NCI-H526 treated with DMSO at 0.1 percent for 48 hours (cell line): ENCODE measurements at regions not wholly inside any gene's neighbourhood (a gene's known extent, or its start where the extent isn't known, plus 50 kb on each side); places are given as distances from the start of the nearest gene placed in this dataset.
"Not testable (repeated sequence)": the region's sequence is repeated elsewhere in the genome, so short reads cannot be mapped to it uniquely, and the experiment has no call there.

Experiments
- DNase-seq: peaks from one replicate; lab custom pipeline; 2025; lab: John Stamatoyannopoulos, UW

DNA sequence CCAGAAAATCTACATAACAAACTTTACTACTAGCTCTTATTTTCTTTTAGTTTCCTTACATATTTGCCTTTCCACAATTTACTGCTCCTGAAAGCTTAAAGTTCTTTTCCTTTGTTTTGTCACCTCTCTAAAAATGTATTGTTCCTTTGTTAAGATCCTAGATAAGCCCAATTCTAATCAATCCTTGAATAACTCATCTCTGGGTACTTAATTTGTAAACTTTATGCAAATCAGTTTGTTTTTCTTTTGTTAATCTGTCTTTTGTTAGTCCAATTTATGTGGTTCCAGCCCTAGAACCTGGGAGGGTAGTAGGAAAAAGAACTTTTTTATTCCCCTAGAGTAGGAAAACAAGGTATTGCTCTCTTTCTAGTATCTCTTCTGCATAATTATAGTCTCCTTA, 444.7 kb downstream of the PCDH10 start:
- no peak for DNase-seq

DNA sequence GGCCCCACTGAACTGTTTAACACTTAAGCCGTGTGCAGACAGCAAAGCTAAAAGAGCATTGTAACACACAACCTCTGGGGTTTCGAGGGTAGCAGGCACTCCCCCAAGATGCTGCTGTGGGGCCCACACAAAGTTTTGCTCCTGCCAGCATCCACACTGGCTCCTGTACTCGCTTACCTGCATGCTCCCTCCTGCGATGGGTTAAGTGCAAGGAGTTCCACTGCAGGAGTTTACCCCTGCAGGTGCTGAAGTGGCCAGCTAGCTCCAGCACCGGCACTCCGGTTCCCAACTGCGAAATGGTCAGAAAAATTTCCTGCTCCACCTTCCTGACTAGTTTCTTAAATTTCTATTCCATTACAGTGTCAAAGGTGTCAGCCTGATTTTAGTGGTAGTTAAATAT, 443.5 kb downstream of the PCDH10 start:
- no peak for DNase-seq

DNA sequence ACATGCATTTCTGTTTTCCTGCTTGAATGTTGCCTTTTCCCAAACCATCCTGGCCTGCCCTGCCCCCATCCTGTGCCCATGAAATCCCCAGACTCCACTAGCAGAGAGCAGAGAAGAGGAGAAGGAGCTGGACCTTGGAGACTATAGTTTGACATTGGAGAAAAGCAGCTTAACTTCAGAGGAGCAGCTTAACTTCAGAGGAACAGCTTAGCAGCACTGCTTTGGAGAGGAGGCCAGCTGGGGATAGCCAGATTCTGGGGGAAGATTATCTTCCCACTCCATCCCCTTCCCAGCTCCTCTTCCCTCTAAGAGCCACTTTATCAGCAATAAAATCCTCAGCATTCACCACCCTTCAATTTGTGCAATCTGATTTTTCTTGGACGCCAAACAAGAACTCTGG, 443.0 kb downstream of the PCDH10 start:
- DNase-seq: no peak

DNA sequence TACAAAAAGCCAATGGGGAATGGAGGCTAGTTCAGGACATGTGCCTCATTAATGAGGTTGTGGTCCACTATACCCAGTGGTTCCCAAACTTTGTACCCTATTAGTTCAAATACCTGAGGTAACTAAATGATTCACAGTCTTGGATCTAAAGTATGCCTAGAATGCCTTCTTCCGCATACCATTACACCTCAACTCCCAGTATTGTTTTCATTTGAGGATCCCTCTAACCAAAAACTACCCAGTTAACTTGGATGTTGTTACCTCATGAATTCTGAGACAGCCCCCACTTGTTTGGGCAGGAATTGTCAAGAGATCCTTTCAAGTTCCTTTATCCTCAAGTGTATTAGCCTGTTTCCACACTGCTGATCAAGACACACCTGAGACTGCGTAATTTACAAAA, 439.2 kb downstream of the PCDH10 start:
- DNase-seq: no peak

DNA sequence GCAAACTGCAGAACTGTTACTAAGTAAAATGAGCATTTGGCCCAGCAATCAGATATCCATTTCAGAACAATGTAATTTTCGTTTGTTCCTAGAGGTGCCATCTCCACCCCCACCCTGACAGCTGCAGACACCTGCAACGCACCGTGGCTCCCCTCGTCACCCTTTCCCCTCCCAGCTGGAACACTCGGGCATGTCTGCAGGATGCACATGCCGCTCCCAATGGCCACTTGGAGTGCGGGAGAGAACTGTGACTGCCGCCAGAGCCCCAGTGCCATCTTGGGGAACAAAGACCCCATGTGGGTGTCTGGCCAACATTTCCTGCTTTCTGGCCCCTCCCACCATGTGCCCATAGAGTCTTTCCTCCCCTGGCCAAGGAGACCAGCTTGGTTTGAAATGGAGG, 436.2 kb downstream of the PCDH10 start:
- DNase-seq: no peak

DNA sequence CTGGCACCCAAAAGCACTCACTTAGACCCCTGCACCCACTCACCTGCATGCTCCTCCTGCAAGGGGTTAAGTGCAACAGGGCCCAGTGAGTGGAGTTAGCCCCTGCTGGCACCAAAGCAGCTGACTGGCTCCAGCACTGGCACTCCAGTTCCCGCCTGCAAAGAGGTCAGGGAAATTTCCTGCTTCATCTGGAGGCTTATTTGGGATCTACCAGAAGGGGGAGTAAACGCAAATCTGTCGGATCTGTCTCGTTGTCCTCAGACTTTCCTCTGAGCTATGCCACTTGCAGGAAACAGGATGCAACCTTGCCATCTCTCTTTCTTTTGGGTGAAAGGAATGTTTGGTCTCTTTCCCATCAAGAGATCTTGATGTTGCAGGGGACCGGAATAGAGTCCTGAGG, 435.6 kb downstream of the PCDH10 start:
- no peak for DNase-seq

DNA sequence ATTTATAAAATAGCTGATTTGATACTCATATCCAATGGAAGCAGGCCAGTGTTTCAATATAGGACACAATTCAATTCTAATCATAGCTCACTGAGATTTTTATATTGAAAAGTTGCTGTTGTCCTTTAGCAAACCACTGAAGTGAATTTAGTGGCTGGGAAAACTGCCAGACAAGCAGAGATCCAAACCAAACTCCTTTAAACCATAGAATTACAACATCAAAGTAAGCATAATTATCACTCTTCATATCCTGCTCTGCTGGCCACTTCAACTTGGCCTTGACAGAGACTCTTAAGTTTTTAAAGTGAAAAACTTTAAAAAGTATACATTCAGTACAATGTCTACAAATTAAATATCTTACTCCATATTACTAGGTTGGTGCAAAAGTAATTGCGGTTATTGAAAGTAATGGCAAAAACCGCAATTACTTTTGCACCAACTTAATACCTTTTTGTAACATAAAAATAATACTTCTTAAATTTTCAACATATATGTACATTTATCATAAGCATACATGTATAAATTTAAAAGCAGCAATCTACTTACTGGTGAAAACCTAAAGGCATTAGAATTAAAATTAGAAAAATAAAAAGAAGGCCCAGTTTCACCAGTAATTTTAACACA, 433.0 kb downstream of the PCDH10 start:
- DNase-seq: no peak

DNA sequence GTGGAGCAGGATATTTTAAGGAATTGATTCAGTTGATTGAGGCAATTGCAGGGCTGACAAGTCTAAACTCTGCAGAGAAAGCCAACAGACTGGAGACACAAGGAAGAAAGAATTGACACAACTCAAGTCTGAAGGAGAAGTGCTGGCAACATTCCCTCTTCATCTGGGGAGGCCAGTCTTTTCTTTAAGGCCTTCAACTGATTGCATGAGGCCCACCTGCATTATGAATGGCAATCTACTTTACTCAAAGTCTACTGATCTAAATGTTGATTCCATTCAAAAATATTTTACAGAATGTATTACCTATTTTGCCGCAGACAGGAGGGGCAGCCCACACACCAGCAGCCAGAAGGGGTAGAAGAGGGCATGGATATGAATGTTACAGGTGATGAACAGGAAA, 425.2 kb downstream of the PCDH10 start:
- no peak for DNase-seq

DNA sequence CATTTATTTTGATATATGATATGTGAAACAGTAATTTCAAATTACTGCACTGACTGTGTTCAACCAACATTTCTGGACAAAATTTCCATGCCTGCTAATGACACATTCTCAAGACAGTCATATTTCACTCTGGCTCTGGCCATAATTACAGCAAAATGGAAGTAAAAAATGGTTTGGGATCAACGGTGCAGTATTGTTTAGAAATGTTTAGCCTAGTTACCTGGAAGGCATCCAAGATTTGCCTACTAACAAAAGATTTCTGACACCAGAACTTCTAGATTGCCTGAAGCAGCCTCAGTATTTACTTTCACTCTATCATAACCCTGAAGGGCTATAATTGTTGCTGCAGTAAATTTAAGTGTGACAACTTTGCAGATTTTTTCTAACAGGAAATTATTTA, 416.3 kb downstream of the PCDH10 start:
- DNase-seq: no peak

DNA sequence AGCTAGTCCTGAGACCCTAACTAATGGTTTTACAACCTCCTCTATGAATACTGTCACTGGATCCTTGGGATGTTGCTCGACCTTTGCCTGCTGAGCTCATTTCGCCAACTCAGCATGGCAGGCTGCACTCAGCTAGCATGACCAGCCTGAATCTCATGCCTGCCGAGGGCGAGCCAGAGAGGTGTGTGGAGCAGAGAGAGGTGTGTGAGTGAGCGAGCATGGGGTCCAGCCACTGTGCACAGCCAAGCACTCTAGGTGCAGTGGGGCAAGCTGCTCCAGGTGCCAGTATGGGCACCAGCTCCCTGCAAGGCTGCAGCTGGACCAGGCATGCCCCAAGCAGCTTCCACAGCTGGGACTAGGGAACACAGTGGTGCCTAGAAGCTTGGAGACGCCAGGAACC, 410.9 kb downstream of the PCDH10 start:
- no peak for DNase-seq

DNA sequence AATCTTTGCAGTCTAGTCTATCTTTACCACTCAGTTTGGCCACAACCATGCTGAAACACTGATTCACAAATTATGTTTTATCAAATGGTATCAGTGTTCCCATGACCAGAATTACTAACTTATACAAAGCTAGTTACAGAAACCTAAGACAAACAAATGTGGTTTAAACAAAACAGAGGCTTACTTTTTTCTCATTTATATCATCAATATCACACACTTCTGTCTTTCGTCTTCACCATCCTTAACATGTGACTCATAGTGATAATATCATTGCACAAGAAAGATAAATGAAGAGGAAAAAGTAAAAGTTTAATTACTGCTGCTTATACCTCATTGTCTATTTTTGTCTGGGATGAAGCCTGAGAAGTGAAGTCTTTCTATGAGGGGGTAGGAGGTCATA, 406.6 kb downstream of the PCDH10 start:
- no peak for DNase-seq

DNA sequence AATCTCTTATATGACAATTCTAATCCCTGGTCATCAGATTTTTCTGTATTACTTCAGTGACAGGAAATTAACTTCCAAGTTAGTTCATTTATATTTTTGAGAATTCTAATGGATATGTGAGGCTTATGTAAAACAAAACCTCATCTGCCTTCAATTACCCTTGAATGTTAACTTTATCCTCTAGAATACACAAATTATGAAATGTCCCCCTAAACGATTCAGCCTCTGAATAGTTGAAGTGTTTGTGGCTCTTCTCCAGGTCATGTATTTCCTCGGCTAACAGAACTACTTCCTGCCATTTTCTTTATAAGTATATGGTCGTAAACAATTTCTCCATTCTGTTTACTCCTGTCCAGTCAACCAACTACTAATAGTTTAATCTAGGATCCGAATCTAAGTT, 401.3 kb downstream of the PCDH10 start:
- no peak for DNase-seq

DNA sequence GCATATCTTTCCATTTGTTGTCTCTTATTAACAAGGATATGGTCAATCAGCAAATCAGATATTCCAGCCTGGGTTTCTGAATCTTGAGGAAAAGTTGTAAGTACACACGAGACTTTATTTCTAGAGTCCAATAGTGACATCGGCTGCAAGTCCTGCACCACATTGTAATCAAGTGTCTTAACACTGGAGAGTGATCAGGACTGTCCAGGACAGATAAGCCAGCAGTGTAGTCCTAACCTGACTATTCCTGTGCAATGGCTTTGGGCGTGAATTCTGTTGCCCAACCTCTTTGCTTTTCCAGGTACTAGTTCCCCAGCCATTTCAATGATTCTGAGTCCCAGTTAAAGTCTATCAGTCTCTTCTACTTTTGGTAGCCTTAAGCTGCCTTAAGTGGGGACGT, 395.0 kb downstream of the PCDH10 start:
- DNase-seq: no peak

DNA sequence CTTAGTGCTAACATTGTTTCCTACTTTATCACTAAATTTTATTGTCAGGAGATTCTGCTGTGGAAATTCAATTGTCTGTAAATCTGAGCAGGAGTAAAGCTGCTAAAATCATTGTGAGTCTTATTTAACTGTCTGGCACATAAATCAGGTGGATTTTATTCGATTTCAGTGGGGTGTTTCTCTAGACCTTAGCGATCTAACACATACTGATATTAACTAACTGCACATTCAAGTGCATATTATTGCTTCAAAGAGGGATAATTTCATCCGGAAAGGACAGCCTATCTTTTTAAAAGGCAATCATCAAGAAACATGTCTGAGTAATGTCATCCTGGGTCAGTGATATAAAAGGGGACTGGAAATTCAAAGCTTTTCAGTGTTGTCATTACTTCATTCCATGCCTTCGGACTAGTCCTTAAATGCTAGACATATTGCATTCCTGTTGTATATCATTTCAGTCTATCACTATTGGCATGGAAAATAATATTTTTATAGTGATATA, 388.7 kb downstream of the PCDH10 start:
- DNase-seq: no peak

DNA sequence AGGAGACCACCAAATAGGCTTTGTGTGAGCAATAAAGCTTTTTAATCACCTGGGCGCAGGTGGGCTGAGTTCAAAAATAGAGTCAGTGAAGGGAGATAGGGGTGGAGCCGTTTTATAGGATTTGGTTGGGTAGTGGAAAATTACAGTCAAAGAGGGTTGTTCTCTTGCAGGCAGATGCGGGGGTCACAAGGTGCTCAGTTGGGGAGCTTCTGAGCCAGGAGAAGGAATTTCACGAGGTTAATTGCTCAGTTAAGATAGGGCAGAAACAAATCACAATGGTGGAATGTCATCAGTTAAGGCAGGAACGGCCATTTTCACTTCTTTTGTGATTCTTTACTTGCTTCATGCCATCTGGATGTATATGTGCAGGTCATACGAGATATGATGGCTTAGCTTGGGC, 385.1 kb downstream of the PCDH10 start:
- not testable (repeated sequence) for DNase-seq

DNA sequence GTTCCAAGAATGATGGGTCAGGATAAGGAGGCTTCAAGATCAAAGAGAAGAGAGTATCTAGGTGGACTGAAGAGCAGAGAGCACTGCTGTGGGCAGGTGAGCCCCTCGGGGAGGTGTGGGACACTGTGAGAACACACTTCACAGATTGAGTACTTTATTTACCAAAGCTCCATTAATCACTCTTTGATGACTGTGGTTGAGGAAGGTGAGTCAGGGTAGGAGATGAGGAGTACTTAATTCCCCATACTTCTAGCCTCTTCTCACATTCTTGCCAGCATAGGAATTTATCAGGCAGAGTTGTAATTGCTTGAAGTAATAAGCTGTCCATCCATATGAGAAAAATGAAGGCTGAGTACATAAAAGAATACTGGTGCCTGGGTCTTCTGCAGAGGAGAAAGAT, 375.3 kb downstream of the PCDH10 start:
- DNase-seq: no peak

DNA sequence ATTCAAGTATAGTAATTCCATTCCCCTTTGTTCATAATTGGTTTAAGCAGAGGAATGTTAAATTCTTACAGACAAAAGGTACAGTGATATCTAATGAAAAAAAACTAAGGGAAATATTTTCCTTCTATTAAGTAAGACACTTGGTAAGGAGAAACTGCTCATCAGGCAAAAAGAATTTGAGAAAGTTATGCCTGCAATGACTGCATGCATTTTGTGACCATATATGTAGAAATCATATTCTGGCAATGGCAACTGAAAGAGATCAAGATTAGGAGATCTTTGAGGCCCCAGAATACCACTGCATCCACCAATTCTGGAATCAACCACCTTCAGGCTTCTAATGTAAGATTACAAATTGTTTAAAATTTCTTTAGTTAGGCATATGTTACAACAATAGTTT, 364.8 kb downstream of the PCDH10 start:
- DNase-seq: no peak

DNA sequence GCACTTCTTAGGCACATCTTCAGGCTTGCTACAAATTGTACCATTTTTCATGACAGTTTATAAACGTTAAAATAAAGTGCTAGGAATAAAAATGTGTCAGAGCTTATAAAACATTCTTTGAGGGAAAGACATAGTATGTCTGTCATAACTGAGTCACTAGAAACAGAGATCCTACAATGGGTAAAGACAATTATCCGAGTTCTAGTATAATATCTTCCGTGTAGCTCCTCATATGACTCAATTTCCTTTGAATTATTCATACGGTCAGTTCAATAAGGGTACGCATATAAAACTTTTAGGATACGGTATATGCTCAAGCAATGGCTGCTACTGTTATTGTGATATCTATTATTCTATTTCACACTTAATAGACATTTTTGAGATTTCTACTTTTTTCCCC, 349.1 kb downstream of the PCDH10 start:
- no peak for DNase-seq

DNA sequence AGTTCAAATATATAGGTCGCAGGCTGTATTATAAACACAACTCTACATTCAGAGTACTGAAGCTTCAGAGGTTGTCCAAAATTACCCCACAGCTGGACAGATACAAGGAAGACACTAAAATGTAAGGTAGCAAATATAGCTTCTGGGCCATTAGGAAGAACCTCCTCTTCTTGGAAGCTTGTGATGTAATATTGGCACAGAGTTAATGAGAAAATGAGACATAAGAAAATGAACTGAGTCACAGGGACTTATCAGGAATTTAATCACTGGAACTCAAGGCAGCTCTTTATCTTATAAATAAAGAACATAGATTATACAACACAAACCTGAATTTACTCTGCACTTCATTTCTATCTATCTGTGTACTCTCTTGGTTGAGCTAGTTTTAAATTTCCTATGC, 344.7 kb downstream of the PCDH10 start:
- DNase-seq: peak; percentile 95

DNA sequence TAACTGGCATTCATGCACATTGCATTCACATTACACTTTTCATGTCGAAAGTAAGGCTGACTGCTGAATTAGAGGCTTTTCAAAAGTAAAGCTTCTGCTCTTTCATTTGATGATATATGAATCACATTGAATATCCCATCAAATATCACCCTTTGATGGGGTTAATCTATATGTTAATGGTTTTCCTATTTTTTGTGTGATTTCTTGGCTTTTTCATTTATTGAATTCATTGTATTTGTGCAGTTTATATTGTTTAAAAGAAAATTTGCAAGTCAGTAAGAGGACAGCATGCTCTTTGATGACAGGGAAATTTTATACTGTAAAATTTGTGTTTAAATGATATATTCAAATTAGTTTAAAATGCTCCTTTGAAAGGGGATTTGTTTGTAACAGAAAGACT, 344.1 kb downstream of the PCDH10 start:
- DNase-seq: peak; percentile 95

DNA sequence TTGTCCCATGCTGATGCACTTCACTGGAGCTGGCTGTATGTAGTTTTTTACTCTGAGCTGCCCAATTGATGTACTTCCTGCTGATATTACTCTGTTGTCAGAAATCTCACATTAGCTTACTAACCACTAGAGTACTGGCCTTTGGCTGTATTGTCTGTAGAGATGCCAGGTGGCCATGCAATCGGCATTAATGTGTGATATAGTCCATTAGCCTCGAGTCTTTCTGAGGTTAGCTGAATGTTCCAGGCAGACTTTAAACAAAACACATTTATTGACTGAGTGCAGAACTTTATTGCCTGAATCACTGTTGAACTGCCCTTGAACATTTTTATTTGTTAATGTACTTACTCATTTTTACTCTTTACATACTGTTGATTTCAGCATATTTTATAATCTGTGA, 335.2 kb downstream of the PCDH10 start:
- DNase-seq: peak; percentile 98

DNA sequence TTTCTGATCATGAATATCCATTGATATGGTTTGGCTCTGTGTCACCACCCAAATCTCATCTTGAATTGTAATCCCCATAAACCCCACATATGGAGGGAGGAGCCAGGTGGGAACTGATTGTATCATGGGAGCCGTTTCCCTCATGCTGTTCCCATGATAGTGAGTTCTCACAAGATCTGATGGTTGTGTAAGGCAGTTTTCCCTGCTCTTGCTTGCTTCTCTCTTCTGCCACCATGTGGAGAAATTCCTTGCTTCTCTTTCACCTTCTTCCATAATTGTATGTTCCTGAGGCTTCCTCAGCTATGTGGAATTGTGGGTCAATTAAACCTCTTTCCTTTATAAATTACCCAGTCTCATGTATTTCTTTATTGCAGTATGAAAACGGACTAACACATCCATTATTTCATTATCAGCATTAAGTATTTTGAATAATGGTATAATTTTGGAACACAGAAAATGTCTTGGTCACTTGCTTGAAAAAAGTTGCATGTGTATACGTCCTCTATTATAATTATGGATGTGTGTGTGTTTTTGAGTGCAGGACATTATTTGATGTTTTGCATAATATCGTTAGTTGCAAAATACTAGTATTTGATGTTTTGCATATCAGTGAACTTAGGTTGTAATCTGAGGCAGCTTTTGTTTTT, 334.6 kb downstream of the PCDH10 start:
- peak; percentile 95 for DNase-seq

DNA sequence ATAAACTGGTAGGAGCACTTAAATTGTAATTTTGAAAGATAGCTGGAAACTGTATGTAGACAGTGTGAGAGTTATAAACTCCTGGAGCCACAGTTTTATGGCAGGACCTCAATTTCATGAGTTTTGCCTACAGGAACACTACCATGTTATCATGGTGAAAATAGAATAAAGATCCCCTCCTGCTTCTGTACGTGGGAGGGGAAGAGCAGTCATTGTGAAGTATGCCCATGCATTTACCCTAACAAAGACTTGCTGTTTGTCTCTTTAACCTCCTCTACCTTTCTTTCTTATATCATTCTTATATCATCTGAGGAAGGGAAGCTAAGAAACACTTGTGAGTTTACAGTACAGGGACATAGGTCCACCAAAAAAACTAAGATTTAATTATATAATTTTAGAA, 327.0 kb downstream of the PCDH10 start:
- no peak for DNase-seq

DNA sequence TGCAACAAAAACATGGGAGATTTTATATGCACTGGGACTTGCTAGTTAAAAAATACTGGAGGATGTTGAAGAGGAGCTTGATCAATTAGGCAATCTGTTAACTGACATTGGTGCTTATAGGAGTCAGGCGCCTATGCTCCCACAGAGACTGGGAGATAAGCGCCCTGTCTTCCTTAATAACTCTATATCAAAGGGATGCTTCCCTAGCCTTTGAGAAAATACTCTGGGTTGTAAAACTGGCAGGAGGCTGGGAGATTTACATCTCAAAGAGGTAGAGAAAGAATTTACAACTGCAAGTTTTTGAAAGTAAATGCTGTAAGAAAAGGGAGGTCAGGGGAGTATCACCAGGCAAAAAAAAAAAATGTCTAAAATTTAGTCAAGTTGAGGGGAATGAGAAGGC, 325.4 kb downstream of the PCDH10 start:
- no peak for DNase-seq
